Activated CD8-positive, alpha-beta memory T cell treated with anti-CD3 and anti-CD28 coated beads for 1 hour (primary cell): ENCODE measurements at regions not wholly inside any gene's neighbourhood (a gene's known extent, or its start where the extent isn't known, plus 50 kb on each side); places are given as distances from the start of the nearest gene placed in this dataset.
"Not testable (repeated sequence)": the region's sequence is repeated elsewhere in the genome, so short reads cannot be mapped to it uniquely, and the experiment has no call there.

Experiments used
- DNase-seq, 2 donors: peaks; one replicate each; pipeline ENCODE4 v3.0.0-alpha.2; 2020; ENCODE audit warnings: low read depth in 1 of 2; ENCODE audit errors: extremely low read depth in 1 of 2

DNA sequence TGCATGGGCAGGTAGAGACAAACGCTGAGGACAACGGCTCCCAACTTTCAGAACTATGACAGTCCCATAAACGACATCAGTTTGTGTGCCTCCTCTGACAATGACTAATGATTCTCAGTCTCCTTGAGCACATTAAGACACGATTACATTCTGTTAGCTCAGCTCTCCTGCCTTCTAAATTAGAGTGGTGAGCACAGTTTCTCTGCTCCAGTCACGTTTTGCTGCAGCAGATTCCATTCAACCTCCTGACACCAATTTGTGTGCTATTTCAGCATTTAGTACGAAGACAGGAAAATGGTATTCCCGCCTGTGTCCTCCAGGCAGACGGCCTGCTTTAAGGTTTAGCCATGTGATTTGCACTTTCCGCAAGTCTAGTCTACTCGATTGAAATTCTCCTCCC is 458.4 kb upstream of the CFAP20DC start:
- DNase-seq, result no peak

DNA sequence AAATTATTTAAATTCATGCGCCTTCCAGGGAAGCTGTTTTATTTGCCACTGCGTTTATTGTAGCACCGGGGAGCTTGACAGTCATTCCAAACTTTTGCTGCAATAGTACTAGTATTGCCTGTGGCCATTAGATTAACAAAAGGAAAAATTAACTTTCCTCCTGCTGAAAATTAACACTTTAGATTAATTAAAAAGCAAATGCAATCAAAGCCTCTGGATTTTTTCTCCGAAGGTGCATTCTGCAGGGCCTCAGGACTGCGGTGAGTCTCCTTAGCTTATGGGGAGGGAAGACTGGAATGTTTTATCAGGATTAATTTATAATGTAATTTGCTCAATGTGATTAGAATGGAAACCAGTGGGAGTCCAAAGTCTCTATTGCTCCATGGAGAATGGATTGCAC is 456.4 kb upstream of the CFAP20DC start:
- DNase-seq, result no peak

- DNase-seq, result no peak
These were observed 453.6 kb upstream of the CFAP20DC start for GRCh38 chr3:59503441-59503840.

GRCh38 chr3:59502806-59503205 is 453.0 kb upstream of the CFAP20DC start:
- DNase-seq, result no peak

- no peak for DNase-seq
These were observed 450.1 kb upstream of the CFAP20DC start for GRCh38 chr3:59499954-59500353.

DNA sequence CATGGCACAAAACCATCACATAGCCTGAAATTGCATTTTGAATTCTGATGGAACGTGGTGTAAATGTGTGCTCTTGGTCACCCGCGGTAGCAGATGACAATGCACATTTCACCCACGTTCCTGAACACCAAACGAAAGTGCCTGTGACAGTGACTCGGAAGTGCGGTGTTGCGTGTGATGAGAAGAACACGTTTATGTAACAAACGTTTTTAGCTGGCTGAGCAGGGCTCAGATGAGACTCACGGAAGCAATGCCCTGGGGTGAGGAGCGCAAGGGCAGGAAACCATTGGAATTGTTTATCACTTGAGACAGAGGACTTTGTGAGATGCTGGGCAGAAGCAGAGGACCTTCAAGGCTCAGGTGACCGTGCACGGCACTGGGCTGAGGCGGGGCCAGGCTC is 449.2 kb upstream of the CFAP20DC start:
- DNase-seq, result no peak

DNA sequence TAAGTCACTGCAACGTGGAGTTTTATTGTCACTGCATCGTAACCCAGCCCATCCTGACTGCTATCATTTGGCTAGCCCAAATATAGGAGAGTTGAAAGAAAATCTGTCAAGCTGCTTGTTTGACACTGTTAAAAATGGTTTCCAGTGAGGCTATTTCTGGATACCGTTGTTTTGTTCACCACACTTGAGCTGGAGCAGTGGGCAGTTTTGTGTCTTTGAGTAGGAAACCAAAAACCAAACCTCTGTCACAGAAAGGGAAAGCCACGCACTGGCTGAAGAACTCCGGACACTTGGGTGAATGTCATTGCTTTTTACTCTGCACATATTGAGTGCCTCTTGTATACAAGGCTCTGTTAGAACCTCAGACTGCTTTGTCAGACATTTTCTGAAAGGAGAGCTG is 446.4 kb upstream of the CFAP20DC start:
- no peak for DNase-seq

DNA sequence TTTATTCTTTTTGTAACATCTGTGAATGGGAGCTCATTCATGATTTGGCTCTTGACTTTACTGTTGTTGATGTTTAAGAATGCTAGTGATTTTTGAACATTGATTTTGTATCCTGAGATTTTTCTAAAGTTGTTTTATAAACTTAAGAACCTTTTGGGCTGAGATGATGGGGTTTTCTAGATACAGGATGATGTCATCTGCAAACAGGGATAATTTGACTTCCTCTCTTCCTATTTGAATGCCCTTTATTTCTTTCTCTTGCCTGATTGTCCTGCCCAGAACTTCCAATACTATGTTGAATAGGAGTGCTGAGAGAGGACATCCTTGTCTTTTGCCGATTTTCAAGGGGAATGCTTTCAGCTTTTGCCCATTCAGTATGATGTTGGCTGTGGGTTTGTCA is 445.1 kb upstream of the CFAP20DC start:
- DNase-seq, result not testable (repeated sequence)

DNA sequence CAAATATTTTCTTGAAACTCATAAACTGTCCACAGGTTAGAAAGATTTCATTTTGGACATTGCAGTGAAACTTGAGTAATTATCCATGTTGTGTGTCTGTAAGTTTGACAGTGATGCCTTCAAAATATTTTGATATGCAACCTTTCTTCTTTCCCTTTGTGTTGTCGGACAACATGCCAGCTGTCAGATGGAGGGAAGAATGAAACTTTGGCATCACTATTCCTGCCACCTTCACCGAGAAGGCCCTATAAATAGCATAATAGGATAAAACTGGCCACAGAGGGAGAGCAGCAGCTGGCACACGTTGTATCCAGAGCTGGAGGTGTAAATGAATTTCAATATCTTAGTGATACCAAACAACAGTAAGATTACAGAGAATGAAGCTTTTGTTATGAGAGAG is 436.7 kb upstream of the CFAP20DC start:
- no peak for DNase-seq

DNA sequence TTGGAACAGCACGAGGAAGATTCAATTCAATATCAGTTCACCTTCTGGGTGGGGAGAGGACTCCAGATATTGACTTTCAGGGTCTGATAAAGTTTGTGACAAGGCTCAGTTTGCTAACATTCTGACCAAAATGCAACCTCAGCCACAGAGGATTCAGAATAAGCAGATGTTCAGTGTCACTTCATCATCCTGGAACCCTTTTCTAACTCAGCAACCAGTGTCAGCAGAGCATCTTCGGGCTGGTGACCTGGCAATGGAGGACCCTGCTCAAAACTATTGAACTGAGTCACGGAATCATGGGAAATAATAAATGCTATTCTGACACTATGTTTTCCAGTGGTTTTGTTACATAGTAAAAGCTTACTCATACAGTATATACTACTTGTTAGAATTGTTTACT is 433.4 kb upstream of the CFAP20DC start:
- no peak for DNase-seq

GRCh38 chr3:59482684-59483083 is 432.9 kb upstream of the CFAP20DC start:
- DNase-seq, result no peak

DNA sequence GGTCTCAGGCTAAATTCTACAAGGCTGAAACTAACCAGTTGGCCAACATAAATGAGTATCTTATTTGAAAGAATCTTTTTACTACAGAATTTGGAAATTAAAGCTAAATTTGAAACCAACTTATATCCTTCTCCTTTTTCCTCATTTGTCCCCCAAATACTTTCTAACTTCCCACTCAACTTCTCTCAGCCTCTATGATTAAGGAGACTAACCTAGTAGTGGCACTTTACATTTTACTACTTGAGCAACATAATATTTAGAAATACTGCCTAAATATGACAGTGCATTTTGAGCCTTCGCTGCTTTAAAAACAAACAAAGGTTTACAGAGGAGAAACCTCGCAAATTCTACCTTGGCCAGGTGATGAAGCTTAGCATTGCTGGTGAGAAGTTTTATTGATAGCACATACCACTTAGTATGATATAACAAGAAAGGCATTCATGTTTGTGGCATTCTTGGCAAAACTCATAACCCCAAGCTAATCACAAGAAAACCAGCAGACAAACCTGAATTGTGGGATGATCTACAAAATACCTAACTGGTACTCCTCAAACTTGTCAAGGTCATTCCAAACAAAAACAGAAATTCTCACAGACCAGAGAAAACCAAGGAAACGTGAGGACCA is 432.1 kb upstream of the CFAP20DC start:
- DNase-seq, result no peak

DNA sequence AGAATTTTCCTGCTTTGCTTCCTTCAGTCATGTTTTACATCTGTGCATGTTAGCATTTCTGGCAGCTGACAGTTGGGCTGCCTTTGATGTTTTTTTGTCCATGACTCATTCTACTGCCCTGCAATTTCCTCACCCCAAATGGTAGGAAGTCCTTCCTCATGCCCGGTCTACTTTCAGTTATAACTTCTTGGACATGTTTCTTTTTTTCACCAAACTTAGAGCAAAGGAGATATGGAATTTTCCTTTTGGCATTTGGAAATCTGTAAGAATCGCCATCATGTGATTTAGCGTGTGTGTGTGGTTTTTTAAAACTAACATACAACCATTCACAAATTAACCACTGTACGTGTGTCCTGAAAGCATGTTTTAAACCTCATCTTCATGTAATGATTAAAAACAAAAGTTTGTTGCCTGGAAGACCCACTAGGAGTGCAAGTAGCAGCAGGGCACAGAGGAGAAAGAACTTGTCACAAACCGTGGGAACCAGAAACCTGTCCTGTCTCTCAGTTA is 430.7 kb upstream of the CFAP20DC start:
- no peak for DNase-seq

GRCh38 chr3:59473636-59474035 is 423.8 kb upstream of the CFAP20DC start:
- no peak for DNase-seq

GRCh38 chr3:59472541-59472940 is 422.7 kb upstream of the CFAP20DC start:
- no peak for DNase-seq

DNA sequence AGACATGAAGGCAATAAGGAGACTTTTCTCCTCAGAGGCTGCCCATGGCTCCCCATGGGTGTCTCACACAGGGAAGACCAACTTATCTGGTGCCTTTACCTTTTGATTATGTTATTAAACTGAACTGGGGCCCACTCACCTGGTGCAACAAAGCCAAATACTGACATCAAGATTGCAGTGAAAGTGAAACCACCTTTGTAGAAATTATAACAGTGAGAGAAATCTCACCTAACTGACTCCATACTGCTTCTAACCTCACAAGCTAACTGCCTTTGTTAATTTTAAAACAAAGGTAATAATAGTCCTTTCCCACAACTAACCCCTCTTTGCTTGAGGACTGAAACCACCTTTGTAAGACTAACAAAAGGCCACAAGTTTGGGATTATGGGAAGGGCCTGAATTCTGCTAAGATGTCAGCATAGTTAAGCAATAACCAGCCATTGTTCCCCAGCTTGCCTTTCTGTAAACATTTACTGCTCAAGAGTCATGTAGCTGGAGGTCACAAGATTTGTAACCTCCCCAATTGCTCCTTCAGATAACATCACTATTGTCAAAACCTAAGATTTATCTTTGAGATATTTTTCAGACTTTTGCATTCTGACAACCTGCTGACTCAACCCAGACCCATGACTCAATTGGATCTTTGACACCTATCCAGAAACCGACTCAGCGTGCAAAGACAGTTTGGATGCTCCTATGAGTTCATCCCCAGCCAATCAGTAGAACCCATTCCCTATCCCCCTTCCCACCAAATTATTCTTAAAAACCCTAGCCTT is 420.3 kb upstream of the CFAP20DC start:
- DNase-seq, result no peak

DNA sequence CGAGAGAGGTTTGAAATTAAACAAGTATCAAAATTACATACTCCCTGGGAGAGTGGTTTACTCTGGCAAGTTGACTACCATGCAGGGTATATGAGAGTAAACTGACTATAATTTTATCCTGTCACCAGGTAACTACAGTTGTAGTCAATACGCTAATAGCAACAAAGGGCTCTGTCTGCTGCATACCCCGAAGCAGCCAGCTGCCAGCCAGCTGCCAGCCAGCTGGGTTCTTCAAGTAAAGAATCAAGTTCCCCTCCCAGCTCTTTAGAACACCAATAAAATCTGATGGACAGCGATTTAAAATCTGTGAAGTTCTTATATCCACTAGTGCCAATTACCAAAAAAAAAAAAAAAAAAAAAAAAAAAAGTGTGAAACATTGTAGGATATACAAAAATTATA is 417.7 kb upstream of the CFAP20DC start:
- DNase-seq, result no peak

DNA sequence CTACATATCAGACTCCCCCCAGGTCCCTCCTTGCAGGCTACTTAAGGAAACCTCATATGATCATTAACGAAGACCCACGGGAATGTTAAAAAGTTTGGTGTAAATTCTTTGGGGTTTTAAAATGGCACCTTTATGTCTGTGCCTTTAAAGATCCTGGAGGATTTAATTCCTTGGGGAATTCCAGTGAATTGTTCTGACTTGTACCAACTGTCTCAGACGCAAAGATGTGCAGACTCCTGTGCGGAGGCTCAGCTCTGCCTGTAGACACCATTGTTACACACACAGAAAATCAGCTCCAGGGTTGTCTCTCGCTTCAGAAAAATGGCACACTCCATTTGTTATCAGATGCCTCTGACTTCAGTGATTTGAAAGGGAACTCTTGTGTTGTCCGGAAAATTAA is 414.4 kb upstream of the CFAP20DC start:
- no peak for DNase-seq

- no peak for DNase-seq
These were observed 413.4 kb upstream of the CFAP20DC start for GRCh38 chr3:59463253-59463652.

DNA sequence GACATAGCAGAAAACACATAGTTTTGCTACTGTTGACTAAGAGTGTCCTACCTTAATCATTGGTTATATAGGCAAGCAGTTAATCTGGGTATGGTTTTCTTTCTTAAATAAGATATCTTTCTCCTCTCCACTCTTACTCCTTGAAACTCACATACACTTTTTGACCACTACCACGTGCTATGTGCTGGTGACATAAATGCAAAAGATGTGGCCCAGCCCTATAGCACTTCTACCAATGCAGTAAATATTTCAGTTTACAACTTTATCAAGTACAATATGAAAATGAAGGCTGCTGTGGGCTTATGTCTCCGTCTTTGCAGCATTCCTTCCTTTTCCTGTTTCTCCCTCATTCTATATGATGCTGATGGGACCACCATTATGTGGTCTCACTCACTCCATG is 410.2 kb upstream of the CFAP20DC start:
- no peak for DNase-seq

DNA sequence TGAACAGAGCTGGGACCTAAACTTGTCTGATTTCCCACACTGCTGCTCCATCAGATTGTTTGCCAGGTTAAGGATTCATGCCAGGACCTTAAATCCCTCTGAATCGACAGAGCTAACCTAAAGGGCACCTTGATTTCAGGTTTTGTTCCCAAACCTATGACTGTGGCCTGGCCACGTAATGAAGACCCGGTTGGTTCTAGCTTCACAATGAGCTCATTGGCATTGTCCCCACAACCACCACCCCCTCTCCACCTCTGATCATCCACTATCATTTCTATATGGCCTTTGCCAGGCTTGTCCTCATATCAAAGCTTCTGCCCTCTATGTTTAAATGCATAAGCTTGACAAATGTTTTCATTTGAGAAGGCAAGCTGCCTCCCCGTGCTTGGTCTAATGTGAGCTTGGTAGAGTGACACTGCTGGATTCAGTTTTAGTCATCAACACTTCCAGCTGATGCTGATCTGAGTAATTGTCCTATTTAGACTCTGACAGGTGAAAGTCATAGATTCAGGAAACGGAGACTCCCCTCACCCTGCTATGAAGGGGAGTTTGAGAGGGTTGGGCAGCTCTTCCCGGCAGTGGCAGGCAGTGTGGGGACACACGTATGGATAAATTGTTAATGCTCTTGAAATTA is 407.1 kb upstream of the CFAP20DC start:
- DNase-seq, result no peak
